ENCODE measurements at regions not wholly inside any gene's neighbourhood (a gene's known extent, or its start where the extent isn't known, plus 50 kb on each side); places are given as distances from the start of the nearest gene placed in this dataset.

- no peak for DNase-seq (ENCODE audit: low read depth, low spot score)
- H3K27ac ChIP-seq, result no peak overlapping the region
Observed at GRCh38 chr11:15711311-15711710, 596.6 kb downstream of the INSC start.

- no peak for DNase-seq (ENCODE audit: low read depth, low spot score)
- H3K27ac ChIP-seq, result no peak overlapping the region
Observed at GRCh38 chr11:15714641-15715399, 600.1 kb downstream of the INSC start.

- no peak for DNase-seq (ENCODE audit: low read depth, low spot score)
Observed at GRCh38 chr11:15716550-15716949, 601.8 kb downstream of the INSC start.

GRCh38 chr11:15720460-15720859 is 605.7 kb downstream of the INSC start:
- no peak overlapping the region for H3K27ac ChIP-seq
- DNase-seq (ENCODE audit: low read depth, low spot score), result no peak

More at GRCh38 chr11:15716550-15716949, 601.8 kb downstream of the INSC start:
- H3K27ac ChIP-seq, result no peak overlapping the region

- DNase-seq (ENCODE audit: low read depth, low spot score), result no peak
Observed at GRCh38 chr11:15723966-15724365, 609.2 kb downstream of the INSC start.

GRCh38 chr11:15724601-15725000 is 609.9 kb downstream of the INSC start:
- DNase-seq (ENCODE audit: low read depth, low spot score), result no peak
- no peak overlapping the region for H3K27ac ChIP-seq

More at GRCh38 chr11:15723966-15724365, 609.2 kb downstream of the INSC start:
- H3K27ac ChIP-seq, result no peak overlapping the region

- no peak overlapping the region for H3K27ac ChIP-seq
- no peak for DNase-seq (ENCODE audit: low read depth, low spot score)
Observed at GRCh38 chr11:15725246-15725645, 610.5 kb downstream of the INSC start.

GRCh38 chr11:15726221-15726746 is 611.6 kb downstream of the INSC start:
- no peak for DNase-seq (ENCODE audit: low read depth, low spot score)
- no peak overlapping the region for H3K27ac ChIP-seq

GRCh38 chr11:15726893-15727519 is 612.3 kb downstream of the INSC start:
- DNase-seq (ENCODE audit: low read depth, low spot score), result no peak
- no peak overlapping the region for H3K27ac ChIP-seq

GRCh38 chr11:15727520-15727914 is 612.8 kb downstream of the INSC start:
- no peak for DNase-seq (ENCODE audit: low read depth, low spot score)

GRCh38 chr11:15728207-15728606 is 613.5 kb downstream of the INSC start:
- H3K27ac ChIP-seq, result no peak overlapping the region
- no peak for DNase-seq (ENCODE audit: low read depth, low spot score)

More at GRCh38 chr11:15727520-15727914, 612.8 kb downstream of the INSC start:
- no peak overlapping the region for H3K27ac ChIP-seq

- DNase-seq (ENCODE audit: low read depth, low spot score), result no peak
Observed at GRCh38 chr11:15730263-15730994, 615.7 kb downstream of the INSC start.

GRCh38 chr11:15730995-15731385 is 616.3 kb downstream of the INSC start:
- no peak overlapping the region for H3K27ac ChIP-seq
- no peak for DNase-seq (ENCODE audit: low read depth, low spot score)

More at GRCh38 chr11:15730263-15730994, 615.7 kb downstream of the INSC start:
- H3K27ac ChIP-seq, result no peak overlapping the region

GRCh38 chr11:15735706-15736105 is 620.6 kb downstream of the SOX6 start:
- no peak overlapping the region for H3K27ac ChIP-seq
- DNase-seq (ENCODE audit: low read depth, low spot score), result no peak

- DNase-seq (ENCODE audit: low read depth, low spot score), result no peak
Observed at GRCh38 chr11:15737320-15737719, 619.0 kb downstream of the SOX6 start.

GRCh38 chr11:15738931-15739330 is 617.4 kb downstream of the SOX6 start:
- H3K27ac ChIP-seq, result no peak overlapping the region
- DNase-seq (ENCODE audit: low read depth, low spot score), result no peak

More at GRCh38 chr11:15737320-15737719, 619.0 kb downstream of the SOX6 start:
- no peak overlapping the region for H3K27ac ChIP-seq

- no peak for DNase-seq (ENCODE audit: low read depth, low spot score)
- no peak overlapping the region for H3K27ac ChIP-seq
Observed at GRCh38 chr11:15742626-15743519, 613.5 kb downstream of the SOX6 start.

GRCh38 chr11:15744693-15745092 is 611.7 kb downstream of the SOX6 start:
- DNase-seq (ENCODE audit: low read depth, low spot score), result no peak
- no peak overlapping the region for H3K27ac ChIP-seq

- H3K27ac ChIP-seq, result no peak overlapping the region
- no peak for DNase-seq (ENCODE audit: low read depth, low spot score)
Observed at GRCh38 chr11:15745266-15745665, 611.1 kb downstream of the SOX6 start.

- no peak overlapping the region for H3K27ac ChIP-seq
- no peak for DNase-seq (ENCODE audit: low read depth, low spot score)
Observed at GRCh38 chr11:15747671-15748070, 608.7 kb downstream of the SOX6 start.

Data from epithelial cell of prostate (primary cell).